ENCODE measurements at regions not wholly inside any gene's neighbourhood (a gene's known extent, or its start where the extent isn't known, plus 50 kb on each side); places are given as distances from the start of the nearest gene placed in this dataset.

DNA sequence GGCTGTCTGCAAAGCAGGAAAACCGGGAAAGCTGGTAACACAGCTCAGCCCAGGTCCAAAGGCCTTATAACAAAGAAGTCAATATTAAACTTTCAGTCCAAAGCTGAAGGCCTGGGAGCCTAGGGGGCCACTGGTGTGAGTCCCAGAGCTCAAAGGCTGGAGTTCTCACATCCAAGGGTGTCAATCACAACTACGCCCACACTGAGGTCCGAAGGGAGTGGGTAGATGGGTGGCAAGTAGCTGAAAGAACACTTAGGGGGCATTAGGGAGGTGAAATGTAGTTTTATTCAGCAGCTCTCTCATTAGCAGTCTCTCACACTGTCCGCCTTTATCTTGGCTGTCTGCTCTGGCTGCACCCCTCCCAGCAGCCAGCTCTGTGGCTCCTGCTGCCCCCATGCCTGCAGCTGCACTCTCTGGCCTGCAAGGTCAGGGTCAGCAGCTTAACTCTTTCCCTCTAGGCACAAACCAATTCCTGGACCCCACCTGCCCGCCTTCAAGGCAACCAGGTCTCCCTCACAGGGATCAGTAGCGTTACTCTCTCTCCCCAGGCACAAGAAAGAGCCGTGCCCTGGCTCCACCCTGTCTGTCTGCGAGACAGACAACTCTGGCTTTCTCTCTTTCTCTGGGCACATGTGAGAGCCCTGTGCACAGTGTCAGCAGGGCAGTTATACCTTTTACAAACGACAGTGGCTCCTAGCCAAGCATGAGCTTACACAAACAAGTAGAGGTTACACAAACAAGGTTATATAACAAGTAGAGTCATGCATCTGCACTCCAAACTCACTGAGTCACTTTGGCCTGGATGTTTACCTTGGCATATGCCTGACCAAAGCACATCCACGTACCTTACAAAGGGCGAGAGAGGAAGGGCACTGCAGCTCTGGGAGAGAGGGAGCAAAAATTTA, 249.4 kb upstream of the PCDH20 start:
- DNase-seq (ENCODE audit: extremely low spot score), result no peak

DNA sequence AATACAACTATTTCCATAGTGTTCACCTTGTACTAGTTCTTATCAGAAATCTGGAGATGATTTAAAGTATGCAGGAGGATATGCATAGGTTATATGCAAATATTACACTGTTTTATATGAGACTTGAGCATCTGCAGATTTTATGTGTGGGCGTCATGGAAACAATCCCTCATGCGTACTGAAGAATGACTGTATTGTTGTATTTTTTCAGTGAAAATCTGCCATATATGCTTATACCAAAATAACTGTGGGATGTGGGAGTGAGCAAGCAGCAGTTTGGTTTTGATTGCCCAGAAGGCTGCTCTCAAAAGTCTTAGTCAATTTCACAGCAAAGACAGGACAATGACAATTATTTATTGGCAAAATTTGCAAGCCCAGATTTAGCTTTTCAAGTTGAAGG, 238.8 kb upstream of the PCDH20 start:
- TF ChIP-seq, protein P1, sequence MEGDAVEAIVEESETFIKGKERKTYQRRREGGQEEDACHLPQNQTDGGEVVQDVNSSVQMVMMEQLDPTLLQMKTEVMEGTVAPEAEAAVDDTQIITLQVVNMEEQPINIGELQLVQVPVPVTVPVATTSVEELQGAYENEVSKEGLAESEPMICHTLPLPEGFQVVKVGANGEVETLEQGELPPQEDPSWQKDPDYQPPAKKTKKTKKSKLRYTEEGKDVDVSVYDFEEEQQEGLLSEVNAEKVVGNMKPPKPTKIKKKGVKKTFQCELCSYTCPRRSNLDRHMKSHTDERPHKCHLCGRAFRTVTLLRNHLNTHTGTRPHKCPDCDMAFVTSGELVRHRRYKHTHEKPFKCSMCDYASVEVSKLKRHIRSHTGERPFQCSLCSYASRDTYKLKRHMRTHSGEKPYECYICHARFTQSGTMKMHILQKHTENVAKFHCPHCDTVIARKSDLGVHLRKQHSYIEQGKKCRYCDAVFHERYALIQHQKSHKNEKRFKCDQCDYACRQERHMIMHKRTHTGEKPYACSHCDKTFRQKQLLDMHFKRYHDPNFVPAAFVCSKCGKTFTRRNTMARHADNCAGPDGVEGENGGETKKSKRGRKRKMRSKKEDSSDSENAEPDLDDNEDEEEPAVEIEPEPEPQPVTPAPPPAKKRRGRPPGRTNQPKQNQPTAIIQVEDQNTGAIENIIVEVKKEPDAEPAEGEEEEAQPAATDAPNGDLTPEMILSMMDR (IDR thresholded peaks at IDR 0.05; ENCODE audit: control extremely low read depth, extremely low read depth, low read depth, missing control alignments), result no peak
- CTCF ChIA-PET, result no interaction called here
- no peak for DNase-seq (ENCODE audit: extremely low spot score)
- POLR2A ChIA-PET, result no interaction called here

More for the DNA sequence above, 249.4 kb upstream of the PCDH20 start:
- POLR2A ChIA-PET, result no interaction called here
- TF ChIP-seq, protein P1 (IDR thresholded peaks at IDR 0.05; ENCODE audit: control extremely low read depth, extremely low read depth, low read depth, missing control alignments), result no peak
- CTCF ChIA-PET, result no interaction called here

DNA sequence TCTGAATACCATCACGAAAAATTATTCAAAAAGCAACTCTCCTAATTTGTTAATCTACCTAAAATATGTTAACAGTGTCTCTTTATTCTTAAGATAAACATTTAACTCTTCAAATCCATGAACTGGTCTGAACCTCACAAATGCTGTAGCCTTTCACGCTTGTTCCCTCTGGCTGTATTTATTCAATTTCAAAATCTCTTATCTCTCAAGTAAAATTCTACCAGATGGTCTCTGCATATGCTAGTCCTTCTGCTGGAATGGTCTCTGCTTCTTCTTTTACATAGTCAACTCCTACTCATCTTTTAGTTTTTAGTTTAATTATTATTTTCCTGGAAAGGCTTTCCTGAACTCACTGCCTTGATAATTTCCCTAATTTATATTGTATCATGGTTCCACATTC, 232.9 kb upstream of the PCDH20 start:
- ChIA-PET POLR2A (no interaction called here), CTCF (no interaction called here)
- TF ChIP-seq, protein P1 (IDR thresholded peaks at IDR 0.05; ENCODE audit: control extremely low read depth, extremely low read depth, low read depth, missing control alignments), result no peak
- DNase-seq (ENCODE audit: extremely low spot score), result no peak

DNA sequence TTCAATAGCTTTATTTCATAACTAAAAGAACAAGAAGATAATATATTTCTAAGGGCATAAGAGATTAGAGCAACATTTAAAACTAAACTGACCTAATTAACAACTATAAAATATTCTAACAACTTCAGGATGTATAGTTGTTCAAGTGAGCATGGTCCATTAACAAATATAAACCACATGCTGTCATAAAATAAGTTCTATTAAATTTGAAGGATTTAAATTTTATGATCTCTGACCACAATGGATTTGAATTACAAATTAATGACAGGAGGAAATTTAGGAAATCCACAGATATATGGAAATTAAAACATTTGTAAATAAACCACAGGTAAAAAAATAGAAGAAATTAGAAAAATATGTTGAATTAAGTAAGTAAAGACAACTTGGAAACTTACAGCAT, 196.5 kb upstream of the PCDH20 start:
- POLR2A ChIA-PET, result interaction anchor here (0.5 kb wide), 1 partner anchor 11 kb away, joined by 3 read pairs; no protein-coding TSS in a partner anchor
- DNase-seq (ENCODE audit: extremely low spot score), result no peak
- CTCF ChIA-PET, result interaction anchor here (1.1 kb wide), 2 partner anchors 10 to 20 kb away, joined by 3 to 5 read pairs; no protein-coding TSS in a partner anchor
- TF ChIP-seq, protein P1 (IDR thresholded peaks at IDR 0.05; ENCODE audit: control extremely low read depth, extremely low read depth, low read depth, missing control alignments), result no peak

DNA sequence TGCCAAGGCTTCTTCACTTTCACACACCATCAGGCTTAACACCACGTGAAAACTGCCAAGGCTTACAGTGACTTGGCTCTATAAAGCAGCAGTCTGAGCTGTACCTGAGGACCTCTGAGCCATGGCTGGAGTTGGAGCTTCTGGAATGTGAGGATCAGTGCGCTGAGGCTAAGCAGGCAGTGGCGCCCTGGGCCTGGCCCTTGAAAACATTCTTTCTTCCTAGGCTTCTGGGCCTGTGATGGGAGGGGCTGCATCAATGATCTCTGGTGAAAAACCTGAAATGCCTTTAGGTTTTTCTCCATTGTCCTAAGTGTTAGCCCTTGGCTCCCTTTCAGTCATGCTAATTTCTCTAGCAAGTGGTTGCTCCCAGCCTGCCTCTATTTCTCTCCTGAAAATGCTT, 192.5 kb upstream of the PCDH20 start:
- TF ChIP-seq, protein P1 (IDR thresholded peaks at IDR 0.05; ENCODE audit: control extremely low read depth, extremely low read depth, low read depth, missing control alignments), result no peak
- POLR2A ChIA-PET, result no interaction called here
- DNase-seq (ENCODE audit: extremely low spot score), result no peak
- CTCF ChIA-PET, result no interaction called here

DNA sequence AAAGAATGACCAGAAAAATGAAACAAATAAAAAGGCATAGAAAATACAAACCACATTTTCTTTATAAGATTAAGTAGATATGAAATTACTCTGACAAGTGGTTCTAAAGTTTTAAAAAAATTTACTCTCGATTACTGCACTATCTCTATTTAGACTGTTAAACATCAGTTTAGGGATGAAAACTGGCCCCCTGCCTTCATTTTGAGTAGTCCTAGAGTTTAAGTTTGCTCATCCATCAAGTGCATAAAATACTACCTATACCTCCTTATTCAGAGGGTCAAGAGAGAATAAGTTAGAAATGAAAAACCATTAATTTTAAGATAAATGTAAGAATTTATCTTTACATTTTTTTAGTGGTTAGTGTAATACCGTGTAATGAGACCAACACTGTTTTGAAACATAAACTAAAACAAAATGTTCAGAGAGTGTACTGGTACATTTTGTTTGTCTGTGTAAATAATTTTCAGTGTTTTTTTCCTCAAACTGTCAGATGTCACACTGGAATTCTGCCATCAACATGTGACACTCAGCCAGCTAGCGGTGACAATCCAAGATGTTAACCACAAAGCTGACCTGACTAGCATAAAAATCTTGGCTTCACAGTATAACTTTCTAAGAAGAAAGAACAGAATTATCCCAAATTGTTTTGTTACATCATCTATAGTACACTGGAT, 184.8 kb upstream of the PCDH20 start:
- ChIA-PET POLR2A (no interaction called here), CTCF (interaction anchor here (1.4 kb wide), 1 partner anchor 21 kb away, joined by 4 read pairs; no protein-coding TSS in a partner anchor)
- no peak for DNase-seq (ENCODE audit: extremely low spot score)
- TF ChIP-seq, protein P1 (IDR thresholded peaks at IDR 0.05; ENCODE audit: control extremely low read depth, extremely low read depth, low read depth, missing control alignments), result no peak
